CD4-positive, alpha-beta T cell treated with Interferon gamma for 1 hour (primary cell): ENCODE measurements at regions not wholly inside any gene's neighbourhood (a gene's known extent, or its start where the extent isn't known, plus 50 kb on each side); places are given as distances from the start of the nearest gene placed in this dataset.

Experiments
- DNase-seq: peaks from one replicate; pipeline ENCODE4 v3.0.0-alpha.2; 2020

DNA sequence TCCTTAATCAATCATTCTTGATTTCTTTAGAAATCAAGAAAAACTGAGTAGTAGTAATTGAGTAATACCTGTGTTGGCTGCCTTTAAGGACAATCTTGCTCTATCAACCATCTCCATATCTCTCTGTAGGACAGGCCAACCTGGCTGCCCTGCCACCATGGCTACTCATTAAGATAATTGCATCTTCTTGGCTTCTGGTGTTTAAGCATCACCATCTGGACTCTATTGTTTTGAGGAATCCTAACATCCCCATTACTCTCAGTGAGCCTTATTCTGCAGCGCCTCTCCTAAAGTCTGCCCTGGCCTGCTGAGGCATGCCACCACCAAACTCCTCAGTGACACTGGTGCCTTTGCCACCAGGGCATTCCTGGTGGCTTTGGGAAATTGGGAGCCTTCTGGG is 442.6 kb upstream of the ZNF507 start:
- no peak for DNase-seq

DNA sequence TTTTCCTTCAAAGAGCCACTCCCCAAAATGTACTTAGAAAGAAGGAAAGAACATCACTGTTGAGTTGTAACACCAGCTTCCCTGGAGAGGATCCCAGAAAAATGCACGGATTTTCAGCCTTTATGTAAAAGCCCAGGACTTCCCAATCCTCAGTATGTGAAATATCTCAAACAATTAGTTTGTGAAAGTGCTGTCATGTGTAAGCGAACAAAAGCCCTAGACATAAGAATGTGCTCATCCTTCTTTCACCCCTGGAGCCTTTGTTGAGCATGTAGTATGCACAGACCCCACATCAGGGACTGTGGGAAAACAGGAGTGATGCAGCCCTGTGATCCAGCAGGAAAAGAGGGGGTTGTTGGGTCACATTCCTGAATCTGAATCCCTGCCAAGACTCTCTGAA is 441.4 kb upstream of the ZNF507 start:
- no peak for DNase-seq

DNA sequence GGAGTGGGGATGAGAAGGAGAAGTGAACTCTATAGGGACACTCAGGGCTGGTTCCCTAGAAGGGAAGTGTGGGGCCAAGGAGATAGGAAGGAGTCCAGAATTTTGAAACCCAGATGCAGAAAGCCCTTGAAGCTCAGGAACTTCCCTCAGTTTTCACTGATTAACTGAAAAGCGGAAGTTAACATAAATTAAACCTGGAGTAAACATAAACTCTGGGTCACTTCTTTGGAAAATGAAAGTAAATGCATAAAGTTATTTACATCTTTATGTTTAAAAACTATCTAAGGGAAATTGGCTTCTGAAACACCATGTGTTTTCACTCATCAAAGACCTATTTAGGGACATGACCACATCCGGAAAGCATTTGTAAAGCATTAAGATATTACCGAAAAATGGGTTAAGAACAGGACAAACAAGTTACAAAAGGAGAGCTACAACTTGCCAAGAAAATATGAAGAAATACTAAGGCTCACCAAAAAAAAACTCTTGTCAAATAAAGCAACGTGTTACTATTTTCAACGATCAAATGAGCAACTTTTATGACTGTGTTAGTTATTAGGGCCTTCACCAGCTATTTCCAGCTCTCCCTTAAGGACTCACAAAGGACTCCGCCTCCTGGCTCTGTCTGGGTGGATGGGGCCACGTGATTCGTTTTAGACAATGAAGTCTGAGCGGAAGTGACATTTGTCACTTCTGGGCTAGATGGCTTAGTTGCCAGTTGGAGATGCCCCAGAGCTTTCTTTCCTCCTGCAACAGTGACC is 439.1 kb upstream of the ZNF507 start:
- DNase-seq: no peak

DNA sequence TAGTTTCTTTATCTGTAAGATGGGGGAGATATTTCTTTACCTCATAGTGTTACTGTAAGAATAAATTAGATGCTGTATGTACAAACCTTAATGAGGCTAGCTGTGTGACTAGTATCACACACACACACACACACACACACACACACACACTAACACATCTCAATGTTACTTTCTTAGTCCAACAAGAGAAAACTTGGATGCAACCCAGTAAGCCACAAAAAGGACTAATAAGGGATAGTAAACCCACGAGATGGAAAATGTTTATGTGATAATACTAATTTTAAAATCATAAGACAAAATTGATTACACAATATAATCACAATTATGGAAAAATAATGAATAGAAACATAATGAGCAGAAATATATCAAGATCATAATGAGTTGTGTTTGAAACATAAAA is 437.7 kb upstream of the ZNF507 start:
- no peak for DNase-seq

DNA sequence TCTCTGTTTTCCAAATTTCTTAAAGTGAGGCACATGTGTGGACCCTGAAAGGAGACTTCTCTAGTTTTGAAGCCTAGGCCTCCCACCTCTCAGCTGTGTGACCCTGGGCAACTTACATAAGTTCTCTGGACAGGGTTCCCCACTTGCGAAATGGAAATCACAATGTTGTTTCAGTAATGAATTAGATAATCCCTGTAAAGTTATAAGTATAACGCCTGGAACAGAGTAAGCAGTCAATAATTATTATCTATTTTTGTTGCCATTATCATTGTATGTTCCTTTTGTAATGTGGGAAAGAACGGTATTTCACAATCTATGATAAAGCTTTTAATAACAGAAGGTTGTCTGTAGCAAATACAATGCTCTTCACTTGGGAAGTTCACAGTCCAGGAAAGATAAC is 437.3 kb upstream of the ZNF507 start:
- DNase-seq: no peak

DNA sequence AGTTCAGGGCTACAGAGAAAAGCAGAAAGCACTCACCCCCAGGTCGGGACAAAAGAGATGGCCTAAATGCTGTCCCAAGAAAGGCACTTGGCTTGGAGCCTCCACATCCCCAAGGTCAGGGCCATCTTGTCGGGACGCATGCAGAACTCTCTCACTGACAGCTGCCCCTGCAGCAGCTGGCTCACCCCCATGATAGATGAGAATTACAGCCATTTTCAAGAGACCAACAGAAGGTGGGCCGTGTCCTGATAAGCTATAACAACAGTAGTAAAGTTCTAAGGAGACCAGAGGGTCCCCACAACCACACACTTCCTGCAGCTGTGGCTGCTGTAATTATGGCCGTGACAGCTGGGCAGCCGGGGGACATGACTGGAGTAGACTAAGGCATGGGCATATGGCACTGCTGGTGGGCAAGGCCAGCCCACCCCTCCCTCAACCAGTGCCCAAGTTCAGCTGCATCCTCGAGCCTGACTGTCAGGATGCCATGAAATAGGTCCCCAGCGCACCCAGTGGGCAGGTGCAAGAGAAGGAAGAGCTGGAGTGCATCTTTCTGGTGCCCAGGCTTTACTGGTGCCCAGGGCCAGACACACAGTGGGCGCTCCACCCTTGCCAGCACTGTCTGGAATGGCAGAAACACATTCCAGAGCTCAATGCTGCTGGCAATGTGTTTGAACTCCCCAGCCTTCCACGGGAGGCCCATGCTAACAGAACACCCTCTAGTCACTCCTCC is 436.7 kb upstream of the ZNF507 start:
- DNase-seq: no peak

DNA sequence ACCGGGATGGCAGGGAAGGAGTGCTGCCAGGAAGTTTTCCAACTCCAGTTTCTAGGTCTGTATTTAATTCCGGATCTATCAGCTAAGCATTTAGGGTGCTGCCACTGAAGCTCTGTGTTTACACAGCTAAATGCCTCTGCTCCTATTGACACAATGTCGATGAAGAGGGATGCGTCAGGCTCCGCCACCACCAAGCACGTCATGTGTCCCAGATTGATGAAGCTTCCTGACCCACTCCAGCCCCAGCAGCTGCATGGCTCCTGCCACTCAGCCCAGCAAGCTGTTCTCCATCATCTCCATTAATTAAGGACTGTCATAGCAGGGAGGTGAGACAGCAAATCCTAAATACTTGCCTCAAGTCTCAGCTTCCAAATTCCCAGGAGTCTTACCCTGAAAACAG is 435.2 kb upstream of the ZNF507 start:
- no peak for DNase-seq

DNA sequence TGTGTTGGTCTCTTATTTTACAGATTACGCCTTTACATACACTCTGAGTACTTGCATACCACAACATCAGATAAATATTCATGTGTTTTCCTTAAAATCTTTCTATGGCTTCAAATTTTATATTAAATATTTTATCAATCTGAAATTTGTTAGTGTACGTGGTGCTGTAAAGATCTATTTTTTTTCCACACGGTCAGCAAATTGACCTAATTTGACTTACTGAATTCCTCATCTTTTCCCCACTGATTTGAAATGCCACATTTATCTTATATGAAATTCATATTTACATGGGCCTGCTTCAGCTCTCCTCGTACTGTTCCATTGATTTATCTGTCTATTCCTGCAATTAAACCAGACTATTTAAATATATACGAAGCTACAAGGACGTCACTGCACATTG is 433.8 kb upstream of the ZNF507 start:
- DNase-seq: no peak

DNA sequence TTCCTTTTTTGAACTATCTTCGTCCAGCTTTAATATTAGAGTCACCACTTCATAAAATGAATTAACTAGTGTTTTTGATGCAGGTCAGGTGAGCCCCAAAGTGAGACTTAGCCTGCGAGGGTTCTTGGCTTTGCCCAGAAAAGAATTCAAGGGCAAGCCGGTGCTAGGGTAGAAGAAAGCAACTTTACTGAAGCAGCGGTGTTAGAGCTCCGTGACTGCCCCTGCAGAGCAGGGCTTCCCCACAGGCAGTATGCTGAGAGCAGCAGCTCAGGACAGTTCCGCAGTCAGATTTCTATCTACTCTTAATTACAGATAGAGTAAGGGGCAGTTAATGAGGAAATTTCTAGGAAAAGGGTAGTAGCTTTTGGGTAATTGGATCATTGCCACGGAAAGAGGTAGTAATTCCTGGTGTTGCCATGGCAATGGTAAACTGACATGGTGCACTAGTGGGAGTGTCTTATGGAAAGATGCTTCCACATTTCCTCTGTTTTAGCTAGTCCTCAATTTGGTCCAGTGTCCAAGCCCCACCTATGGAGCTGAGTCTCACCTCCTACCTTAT is 432.2 kb upstream of the ZNF507 start:
- no peak for DNase-seq

DNA sequence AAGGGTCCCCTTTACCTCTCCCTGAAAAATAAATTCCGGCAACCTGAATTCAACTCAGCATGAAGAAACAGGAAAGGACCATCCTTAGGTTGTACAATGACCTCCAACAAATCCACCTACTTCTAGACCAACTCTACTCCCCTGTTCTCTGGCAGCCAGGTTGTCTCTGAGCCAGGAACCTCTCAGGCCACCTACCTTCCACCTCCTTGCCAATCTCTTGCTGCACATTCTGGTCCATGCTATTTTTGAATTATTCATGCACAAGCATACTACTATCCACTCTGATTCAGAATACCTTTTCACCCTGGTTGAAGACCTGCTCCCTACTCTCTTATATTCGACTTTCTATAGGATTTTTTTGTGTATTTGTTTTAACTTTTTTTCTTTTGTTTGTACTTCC is 415.0 kb upstream of the ZNF507 start:
- no peak for DNase-seq

DNA sequence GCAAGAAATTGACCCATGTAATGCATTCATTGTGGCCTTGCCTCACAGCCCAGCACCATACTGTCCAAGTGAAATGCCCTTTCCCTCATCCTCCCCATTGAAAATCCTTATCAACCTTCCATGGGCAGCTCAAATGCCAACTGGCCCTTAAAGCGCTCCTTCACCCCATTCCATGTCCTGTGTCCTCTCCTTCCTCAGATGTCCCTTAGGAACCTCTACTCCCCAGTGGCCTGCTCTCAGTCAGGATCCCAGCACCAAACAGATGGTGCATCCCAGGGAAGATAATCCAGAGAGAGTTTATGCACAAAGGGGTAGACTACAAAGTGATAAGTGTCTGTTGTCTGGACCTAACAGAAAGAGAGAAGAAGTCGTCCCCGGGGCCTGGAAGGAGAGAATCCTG is 407.4 kb upstream of the ZNF507 start:
- DNase-seq: no peak

DNA sequence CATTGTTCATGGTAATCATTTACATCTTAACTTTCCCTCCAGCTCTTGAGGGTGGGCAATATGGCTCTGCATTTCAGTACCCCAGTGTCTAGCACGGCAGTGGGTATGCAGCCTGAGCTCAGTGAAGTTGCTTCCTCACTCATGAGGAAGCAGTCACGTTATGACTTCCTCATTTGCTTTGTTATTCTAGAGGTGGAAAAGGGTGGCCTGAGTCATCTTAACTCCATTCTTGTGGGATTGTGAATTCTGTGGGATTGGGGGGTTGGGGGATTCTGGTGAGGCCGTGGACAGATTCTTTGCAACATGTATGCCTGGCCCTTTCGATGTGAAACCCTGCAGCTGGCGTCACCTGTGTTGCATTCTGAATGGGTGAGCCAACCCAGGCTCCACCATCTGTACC is 406.7 kb upstream of the ZNF507 start:
- no peak for DNase-seq

DNA sequence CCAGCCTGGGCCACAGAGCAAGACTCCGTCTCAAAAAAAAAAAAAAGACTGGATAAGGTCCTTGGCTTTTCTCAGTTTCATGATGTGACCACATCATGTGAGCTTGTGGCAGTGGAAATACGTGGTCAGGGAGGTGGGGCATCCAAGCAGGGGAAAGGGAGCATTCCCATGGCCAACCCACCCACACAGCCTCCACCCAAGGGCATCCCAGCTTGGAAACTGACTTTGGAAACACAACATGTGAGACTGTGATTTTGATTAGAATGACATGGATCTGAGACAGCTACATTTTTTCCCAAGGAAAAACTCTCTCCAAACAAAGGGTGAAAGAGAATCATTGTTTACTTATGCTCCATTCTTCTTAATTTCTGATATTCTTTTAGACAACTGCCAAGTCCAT is 405.0 kb upstream of the ZNF507 start:
- DNase-seq: no peak

DNA sequence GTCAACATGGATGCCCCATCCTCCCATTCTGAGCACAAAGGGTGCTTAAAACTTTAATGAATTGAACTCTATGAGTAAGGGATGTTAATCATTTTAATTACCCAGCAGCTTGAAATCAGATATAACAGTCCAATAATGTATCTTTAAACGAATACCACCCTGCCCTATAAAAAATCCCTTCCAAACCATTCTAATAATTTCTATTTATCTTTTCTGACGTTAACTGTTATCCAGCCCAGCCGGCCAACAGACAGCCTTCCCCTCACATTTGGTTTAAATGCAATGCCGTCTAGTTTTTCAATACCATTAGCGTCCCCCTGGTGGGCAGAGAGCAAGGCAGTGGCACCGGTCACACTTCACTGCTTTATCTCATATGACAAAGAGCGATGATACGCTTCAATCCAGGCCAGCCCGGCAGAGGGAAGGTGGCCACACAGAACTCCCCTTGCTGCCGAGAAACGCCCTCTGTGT is 402.2 kb upstream of the ZNF507 start:
- DNase-seq: no peak

DNA sequence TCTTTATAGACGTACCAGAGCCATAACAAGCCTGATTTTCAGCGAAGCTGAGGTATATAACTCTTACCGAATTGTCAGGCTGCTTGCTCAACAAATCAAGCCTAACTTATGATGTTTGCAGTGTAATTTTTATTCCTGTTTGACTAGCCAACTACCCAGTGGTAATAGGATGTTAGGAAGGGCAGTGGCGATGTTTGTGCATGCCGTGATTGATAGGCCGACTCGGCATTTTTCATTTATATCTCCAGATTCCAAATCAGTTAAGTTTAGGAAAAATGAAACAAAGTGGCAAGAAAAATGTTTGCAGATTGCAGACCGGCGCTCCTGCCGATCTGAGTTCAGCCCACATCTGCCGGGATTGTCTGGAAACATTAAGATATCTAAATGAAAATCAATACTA is 401.6 kb upstream of the ZNF507 start:
- DNase-seq: no peak

DNA sequence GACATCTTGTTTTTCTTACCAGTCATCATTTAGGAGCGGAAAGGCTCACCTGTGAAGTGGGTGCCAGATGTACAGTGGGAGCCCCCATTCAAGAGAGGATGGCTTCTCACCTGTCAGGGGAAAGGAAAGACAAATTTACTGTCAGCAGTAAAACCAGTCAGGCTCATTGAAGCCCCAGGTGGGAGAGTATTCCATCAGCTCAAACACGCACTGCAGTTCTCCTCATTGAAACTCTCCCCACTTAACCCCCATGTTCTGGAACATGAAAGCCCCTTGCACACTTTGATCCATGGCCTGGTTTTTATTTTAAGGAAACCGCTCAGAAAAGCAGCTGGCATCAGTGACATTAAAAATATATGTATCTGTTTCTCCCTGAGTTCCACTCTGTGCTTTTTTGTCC is 401.1 kb upstream of the ZNF507 start:
- DNase-seq: no peak

DNA sequence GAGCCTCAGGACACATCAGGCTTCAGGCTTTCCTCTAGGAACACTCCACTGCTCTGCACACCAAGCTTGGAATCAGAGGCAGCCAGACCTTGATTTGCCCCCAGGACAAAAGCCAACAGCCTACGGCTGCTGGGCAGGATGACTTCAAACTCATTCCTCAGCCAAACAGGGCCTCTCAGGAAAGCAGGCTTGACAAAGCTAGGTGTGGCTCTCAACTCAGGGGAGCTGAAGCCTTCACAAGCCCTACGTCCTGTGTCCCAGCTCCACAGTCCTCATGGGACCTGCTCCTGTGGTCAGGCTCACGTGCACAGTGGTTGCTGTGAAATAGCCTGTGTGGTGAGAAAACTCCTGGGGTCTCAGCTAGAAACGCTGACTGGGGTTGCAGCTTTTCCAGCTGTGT is 398.9 kb upstream of the ZNF507 start:
- no peak for DNase-seq

DNA sequence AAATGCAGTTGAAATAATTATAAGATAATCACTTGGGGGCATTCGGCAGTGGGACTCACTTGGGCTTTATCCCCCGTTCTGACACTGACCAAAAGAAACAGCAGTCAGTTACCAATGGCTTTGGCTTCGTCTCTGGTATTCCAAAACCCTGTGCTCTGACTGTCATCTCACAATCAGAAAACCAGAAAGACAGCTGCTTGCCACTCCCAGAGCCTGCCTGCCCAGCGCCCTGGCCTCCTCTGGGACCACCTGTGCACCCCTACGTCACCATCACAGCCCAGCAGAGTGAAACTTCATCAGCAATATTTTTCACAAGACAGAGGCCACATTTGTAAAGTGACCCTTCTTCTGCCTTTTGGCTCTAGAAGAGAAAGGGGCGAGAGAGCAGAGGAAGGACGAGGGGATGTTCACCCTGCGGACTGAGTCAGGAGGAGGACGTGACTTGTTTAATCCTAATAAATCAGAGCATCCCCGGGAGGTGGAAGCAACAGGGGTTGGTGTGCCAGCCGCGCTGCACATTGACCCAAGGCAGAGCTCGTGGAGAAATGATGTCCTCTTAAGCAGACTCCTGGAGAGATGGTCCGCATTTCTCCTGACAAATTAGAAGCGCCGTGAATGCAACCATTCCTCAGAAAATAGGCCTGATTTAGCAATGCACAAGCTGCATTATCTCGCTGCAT is 397.8 kb upstream of the ZNF507 start:
- DNase-seq: no peak

DNA sequence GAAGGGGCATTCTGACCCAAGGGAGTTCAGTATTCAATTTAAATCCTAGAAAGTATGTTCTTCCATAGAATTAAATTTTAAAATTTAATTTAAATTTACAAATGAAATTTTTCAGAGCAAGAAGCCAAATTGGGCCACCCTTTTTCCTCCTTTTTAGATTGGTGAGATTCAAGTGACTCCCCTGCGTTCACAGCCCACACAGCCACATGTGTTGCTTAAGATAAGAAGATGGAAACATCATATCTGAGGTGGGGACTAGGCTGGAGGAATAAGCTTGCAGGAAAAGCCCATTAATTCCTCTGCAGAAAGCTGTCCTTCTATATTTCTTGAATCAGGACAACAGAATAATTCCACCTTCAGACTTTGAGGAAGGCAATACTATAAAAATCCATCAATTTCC is 392.7 kb upstream of the ZNF507 start:
- DNase-seq: no peak

DNA sequence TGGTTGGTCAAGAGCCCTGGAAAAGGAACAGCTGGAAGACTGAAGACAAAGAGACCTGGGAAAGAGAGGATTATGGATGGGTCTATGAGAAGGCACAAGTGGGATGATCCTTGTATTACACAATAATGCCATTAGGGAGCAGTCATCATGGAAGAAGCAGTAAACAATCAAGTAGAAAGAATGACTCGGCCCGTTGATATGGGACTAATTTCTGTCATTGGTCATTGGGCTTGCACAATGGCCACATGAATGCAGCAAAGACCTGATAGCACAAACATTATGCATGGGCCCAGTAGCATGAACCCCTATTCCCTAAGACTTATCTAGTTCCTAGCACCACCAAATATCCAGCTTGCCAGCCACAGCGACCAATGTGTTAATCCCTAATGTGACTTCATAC is 390.3 kb upstream of the ZNF507 start:
- DNase-seq: no peak

DNA sequence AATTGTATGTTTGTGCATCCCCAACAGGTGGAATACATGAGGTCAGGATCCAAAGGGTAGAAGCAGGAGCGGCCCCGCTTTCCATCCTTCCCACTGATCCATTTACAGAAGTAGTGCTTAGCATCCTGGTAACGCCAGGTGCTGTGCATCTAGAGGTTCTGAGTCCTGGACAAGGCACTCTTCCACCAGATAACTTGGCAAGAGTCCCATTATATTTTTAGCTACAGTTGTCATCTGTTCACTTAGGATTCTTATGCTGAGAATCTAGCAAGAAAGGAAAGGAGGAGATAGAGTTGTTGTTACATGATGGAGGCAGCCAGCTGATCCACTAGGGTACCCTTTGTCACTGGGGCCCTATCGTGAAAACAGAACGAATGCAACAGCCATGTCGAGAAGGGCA is 389.5 kb upstream of the ZNF507 start:
- no peak for DNase-seq

DNA sequence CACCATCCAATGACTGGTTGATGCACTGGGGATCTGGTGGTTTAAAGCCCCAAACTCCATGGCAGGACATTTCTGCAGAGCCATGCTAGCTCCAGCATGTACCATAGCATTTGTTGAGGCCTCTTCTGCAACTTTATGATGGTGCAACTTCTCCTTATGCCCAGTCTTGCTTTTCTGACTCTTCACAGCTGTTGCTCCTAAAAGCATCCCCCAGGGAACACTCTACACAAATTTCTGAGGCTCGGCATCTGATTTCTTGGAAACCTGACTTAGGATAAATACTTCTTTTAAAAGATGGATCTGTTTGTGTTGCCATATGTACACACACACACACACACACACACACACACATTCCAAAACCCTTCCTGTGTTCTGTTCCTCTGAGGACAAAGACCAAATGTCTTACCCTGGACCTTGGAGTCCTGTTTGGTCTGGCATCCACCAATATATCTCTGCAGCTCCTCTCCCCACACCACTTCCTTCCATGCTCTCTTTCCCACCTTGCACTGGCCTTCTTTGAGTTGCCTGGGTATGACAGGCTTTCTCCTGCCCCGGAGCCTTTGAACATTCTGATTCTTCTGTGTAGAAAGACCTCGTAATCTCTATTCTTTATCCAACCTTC is 388.5 kb upstream of the ZNF507 start:
- no peak for DNase-seq

DNA sequence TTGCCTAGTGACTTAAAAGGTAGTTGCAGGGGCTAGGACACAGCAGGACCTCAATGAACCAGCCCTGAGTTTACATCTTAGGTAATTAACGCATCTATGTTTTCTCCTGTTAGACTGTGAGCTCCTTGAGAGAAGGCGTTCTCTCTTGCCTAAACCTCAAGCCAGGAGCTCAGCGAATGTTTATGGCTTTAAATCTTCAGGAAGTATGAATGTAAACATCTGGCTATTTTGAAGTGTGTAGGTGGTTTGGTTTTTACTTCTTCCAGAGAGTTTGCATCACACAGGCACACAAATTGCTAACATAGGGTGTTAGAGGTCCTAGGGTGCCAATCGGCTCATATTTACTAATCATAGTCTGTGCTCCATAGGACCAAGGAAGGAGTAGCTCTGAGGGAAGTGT is 387.7 kb upstream of the ZNF507 start:
- no peak for DNase-seq
